ENCODE measurements at regions not wholly inside any gene's neighbourhood (a gene's known extent, or its start where the extent isn't known, plus 50 kb on each side); places are given as distances from the start of the nearest gene placed in this dataset.
"Not testable (repeated sequence)": the region's sequence is repeated elsewhere in the genome, so short reads cannot be mapped to it uniquely, and the experiment has no call there.

GRCh38 chr12:91741932-91742331, 403.7 kb downstream of the BTG1 start:
- DNase-seq, result no peak

GRCh38 chr12:91733846-91734245, 411.8 kb downstream of the BTG1 start:
- not testable (repeated sequence) for DNase-seq

GRCh38 chr12:91732086-91732485, 413.6 kb downstream of the BTG1 start:
- DNase-seq, result no peak

GRCh38 chr12:91729543-91729942, 416.1 kb downstream of the BTG1 start:
- DNase-seq, result no peak

- no peak for DNase-seq
Observed at GRCh38 chr12:91723191-91723590, 422.5 kb downstream of the BTG1 start.

GRCh38 chr12:91722072-91722471, 423.6 kb downstream of the BTG1 start:
- no peak for DNase-seq

- DNase-seq, result no peak
Observed at GRCh38 chr12:91721023-91721422, 424.6 kb downstream of the BTG1 start.

- DNase-seq, result no peak
Observed at GRCh38 chr12:91718326-91718725, 427.3 kb downstream of the BTG1 start.

- DNase-seq, result no peak
Observed at GRCh38 chr12:91717804-91718203, 427.8 kb downstream of the BTG1 start.

- DNase-seq, result not testable (repeated sequence)
Observed at GRCh38 chr12:91711925-91712324, 433.7 kb downstream of the BTG1 start.

- DNase-seq, result no peak
Observed at GRCh38 chr12:91706466-91706865, 439.2 kb downstream of the BTG1 start.

- DNase-seq, result peak; percentile 1
Observed at GRCh38 chr12:91704446-91704845, 441.2 kb downstream of the BTG1 start.

- DNase-seq, result no peak
Observed at GRCh38 chr12:91703491-91704283, 442.0 kb downstream of the BTG1 start.

GRCh38 chr12:91702843-91703425, 442.7 kb downstream of the BTG1 start:
- no peak for DNase-seq

- no peak for DNase-seq
Observed at GRCh38 chr12:91695964-91696363, 449.7 kb downstream of the BTG1 start.

- not testable (repeated sequence) for DNase-seq
Observed at GRCh38 chr12:91695406-91695805, 450.2 kb downstream of the BTG1 start.

- peak; percentile 18 for DNase-seq
Observed at GRCh38 chr12:91690531-91690930, 455.1 kb downstream of the BTG1 start.

GRCh38 chr12:91687052-91688017, 458.3 kb downstream of the BTG1 start:
- DNase-seq, result no peak

GRCh38 chr12:91685917-91686316, 459.7 kb downstream of the BTG1 start:
- no peak for DNase-seq

- no peak for DNase-seq
Observed at GRCh38 chr12:91681751-91682150, 463.9 kb downstream of the BTG1 start.

GRCh38 chr12:91680864-91681263, 464.8 kb downstream of the BTG1 start:
- DNase-seq, result no peak

GRCh38 chr12:91677556-91677955, 468.1 kb downstream of the BTG1 start:
- no peak for DNase-seq

GRCh38 chr12:91675401-91675800, 470.2 kb downstream of the BTG1 start:
- no peak for DNase-seq
